ENCODE measurements at regions not wholly inside any gene's neighbourhood (a gene's known extent, or its start where the extent isn't known, plus 50 kb on each side); places are given as distances from the start of the nearest gene placed in this dataset.
A peak's percentile ranks its signal among the peaks of the same experiment; 100 is the strongest.

DNA sequence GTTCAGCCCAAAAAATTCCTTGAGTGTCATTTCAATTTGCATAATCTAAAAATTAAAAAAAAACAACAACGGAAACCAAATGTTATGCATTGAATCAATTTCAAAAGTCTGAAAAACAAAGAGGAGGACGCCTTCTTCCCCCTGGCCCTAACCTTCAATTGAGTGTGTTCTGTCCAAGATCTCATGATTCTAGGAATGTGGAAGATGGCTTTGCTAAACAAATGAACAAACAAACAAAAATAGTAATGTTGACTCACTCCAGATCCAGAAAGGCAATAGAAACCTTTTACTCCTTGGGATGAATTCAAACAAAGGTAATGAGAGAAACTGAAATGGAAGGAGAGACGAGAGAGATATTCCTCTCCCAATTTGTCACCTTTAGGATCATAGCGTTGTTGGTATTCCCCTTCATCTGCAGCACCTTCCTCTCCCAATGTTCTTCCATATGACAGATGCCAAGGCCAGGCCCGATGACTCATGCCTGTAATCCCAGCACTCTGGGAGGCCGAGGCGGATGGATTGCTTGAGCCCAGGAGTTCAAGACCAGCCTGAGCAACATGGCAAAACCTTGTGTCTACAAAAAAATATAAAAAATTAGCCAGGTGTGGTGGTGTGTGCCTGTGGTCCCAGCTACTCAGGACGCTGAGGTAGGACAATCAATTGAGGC, 109.2 kb upstream of the ADGRF1 start:
- no peak for DNase-seq (ENCODE audit: low spot score)

DNA sequence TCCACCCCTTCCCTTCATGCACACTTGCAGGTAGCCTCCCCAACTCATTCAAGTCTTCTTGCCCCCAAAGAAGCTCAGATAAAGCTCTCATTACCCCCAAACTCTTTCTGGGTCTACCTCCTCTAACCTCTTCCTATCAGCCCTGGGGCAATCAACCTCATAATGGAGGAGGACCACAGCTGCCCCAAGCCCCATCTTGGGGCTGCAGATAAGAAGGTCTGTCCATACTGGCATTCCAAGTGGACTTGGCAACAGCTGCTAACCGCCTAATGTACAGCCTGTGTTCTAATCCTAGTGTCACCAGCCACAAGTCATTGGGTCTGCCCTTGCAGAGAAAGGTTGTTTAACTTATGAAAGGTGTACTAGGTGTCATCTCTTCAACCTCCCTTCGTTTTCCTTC, 107.4 kb upstream of the ADGRF1 start:
- DNase-seq (ENCODE audit: low spot score), result no peak

DNA sequence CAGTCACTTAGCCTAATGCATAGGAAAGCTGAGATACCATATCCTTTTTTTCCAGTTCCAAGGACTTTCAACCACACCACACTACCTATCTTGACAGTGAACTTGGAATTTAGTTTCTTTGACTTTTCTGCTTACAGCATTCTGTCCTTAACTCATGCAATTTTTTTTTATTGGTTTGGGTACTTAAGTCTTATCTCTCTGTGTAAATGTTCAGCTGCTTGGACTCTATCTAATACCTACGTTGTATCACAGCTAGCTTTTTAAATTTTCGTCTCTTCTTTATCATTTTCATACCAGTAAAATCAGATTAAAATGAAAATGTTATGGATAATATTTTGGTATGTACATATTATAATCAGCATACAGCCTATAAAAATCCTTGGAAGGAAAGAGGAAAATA, 106.9 kb upstream of the ADGRF1 start:
- no peak for DNase-seq (ENCODE audit: low spot score)

DNA sequence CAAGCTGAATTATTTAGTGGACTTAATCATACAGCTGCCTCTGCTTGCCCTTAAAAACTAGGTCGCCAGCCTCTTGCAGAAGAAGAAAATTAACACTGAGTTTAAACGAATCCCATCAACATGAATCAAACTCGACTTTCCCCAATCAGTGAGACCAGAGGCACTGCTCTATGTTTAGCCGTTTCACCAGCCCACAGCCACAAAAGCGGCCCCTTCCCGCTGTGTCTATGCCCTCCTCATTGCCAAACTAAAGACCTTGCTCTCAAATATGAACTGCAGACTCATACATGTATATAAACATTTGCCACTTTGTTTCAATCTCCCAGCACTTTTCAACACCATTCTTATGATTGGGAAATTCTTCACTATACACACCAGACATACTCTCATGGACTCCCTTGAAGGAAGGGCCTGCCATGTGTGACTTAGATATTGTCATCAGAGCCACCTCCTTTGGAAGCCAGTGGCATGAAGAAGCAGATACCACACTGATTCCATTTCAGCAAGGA, 105.8 kb upstream of the ADGRF1 start:
- no peak for DNase-seq (ENCODE audit: low spot score)

DNA sequence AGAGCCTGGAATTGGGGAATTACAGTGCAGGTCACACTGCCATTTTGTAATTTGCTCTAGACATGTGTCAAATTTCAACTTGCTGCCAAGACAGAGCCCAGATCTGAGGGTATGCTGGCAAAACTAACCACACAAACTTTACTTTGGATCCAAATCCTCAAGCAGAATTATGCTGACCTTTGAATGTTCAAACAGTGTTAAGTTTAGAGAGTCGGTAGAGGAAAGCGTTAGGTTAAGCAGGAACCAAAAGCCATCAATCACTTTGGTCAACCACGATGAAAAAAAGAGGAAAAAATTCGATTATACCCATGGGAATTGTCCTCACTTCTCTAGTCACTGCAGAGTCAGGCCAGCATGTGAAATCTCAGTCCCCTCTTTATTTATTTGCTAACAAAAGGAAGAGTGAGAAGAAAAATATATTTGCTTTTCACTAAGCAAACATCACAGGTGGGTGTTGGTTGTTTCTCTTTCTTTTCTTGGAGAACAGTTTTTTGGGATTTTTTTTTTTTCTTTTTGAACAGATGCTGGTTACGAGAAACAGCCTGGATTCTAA, 105.1 kb upstream of the ADGRF1 start:
- DNase-seq (ENCODE audit: low spot score), result no peak

DNA sequence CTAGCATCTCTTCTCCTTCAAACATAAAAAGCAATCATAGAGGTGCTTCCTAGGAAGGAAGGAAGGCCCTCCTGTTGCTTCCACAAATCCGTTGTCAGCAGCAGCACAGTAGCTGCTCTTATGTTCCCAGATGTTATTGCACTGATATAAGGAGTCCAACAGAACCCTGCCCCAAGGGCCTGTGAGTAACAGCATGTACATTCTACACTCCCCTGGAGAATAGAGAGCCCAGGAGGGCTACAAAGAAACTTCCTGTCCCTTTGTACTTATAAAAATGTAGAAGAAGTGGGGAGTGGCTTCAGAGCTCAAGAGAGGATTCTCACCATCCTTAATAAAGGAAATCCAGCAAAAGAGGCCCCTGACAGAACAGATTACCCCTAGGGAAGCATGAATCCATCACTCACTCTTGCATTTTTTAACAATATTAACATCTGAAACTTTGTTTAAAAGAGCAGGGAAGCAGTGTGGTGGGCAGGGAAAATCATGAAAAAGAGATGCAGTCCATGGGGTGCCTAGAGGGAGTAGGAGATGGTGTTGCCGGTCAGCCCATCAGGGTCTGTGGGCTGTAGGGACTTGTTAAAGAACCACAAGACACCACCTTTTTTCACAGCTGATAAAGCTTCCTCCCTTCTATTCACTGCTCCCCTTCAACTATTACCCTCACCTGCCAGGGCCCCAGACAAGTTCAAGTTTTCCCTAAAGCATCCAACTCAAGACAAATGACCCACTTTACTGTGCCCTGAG, 104.5 kb upstream of the ADGRF1 start:
- DNase-seq (ENCODE audit: low spot score), result no peak

DNA sequence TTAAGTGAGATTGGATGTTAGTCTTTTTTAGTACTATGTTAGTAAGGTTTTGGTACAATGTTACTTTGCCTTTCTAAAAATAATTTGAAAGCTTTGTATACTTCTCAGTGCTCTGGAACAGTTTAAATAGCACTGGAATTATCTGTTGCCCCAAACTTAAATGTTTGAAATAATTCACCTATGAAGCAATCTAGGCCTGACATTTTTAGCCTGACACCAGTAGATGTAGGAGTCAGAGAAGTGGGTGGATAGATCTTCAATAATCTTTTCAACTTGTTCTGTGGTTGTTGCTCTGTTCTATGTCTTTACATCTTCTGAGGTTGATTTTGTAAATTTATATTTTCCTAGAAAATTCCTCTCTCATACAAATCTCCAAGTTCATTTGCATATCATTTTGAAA, 103.1 kb upstream of the ADGRF1 start:
- no peak for DNase-seq (ENCODE audit: low spot score)

DNA sequence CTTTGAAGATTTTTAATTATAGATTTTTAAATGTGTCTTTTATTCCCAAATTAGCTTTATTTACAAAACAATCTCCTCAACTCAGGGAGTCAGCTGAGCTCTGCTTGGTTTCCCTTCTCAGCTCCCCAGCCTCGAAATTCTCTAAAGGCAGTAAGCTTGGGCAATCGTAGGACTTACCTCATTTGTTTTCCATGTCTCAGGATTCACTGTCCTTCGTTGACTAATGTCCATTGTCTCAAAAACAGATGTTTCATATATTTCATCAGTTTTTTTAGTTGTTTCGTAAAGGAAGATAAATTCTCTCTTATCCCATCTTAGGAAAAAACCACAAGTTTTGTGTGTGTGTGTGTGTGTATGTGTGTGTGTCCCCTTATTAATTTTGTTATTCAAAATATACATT, 102.2 kb upstream of the ADGRF1 start:
- DNase-seq (ENCODE audit: low spot score), result no peak

DNA sequence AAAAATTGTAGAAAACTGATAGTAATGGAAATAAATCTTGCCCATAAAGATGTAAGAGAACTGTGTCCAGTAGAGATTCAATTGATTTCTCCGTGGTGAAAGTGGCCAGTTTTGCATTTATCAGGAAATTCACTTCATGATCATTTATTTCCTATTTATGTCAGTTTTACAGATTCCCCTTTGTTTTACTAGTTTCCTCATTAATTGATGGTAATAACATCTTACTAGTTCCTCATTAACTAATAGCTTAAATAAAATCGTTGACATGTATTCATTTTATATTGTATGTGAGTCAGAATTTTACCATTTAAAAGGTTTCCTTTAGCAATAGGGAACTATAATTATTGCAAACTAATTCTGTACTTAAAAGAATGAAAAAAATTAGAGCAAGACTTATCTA, 99.8 kb upstream of the ADGRF1 start:
- no peak for DNase-seq (ENCODE audit: low spot score)

DNA sequence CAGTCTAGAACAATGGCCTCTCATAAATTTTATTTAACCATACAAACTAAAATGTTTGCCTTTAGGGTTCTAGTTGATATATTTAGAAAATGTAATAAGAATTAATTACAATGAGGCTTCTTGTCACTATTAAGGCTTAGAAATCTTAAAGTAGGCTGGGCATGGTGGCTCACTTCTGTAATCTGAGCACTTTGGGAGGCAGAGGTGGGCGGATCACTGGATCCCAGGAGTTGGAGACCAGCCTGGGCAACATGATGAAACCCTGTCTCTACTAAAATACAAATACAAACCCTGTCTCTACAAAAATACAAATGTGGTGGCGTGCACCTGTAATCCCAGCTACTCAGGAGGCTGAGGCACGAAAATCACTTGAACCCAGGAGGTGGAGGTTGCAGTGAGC, 99.0 kb upstream of the ADGRF1 start:
- no peak for DNase-seq (ENCODE audit: low spot score)

DNA sequence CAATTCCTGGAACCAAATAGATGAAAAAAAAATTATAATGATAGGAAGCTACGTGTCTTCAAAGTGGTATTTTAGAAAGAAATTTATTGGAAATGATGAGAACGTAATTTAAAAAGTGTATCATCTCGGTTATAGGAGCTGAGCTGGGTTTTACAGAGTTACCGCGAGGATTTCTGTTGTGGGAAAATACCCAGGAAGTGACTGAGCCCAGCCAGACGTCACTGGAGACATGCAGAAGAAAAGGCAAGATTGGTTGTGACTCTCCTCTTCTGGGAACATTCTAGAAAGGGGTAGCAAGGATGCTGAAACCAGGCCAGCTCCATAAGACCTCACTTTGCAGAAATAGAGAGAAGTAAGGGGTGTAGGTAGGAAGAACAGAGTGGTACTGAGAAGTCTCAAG, 95.9 kb upstream of the ADGRF1 start:
- no peak for DNase-seq (ENCODE audit: low spot score)

DNA sequence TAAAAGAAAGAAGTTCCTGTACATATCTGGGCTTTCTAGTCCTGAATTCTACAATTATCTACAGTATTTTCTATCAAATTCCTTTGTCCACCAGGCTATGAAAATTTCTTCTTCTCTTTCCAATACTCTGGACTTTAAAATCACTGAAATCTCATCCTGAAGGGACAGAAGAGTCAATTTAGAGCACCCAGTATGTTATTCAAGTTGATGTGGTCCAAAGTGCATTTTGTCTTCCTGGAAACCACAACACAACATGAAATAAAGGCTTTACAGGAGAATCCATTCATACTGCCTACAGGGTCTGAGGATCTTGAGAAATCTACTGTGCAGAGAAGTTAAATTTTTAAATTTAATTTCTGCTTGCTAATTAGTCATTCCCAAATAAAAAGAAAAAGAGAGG, 94.9 kb upstream of the ADGRF1 start:
- DNase-seq (ENCODE audit: low spot score), result no peak

DNA sequence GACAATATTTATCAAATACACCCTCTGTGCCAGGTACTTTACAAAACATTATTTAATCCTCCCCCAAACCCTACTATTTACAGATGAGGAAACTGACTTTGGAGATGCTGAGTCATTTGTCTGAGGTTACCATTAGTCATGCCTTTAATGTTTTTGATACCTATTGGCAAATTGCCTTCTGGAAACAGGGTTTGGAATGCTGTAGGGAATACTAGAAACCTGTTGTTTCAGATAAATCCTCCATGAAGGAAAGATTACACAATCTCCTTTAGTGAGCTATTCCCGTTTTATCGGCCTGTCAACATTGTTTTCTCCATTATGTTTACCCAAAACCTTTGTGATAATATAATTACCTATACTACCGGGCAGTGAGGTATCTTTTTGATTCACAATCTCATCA, 93.6 kb upstream of the ADGRF1 start:
- DNase-seq (ENCODE audit: low spot score), result peak; percentile 83

DNA sequence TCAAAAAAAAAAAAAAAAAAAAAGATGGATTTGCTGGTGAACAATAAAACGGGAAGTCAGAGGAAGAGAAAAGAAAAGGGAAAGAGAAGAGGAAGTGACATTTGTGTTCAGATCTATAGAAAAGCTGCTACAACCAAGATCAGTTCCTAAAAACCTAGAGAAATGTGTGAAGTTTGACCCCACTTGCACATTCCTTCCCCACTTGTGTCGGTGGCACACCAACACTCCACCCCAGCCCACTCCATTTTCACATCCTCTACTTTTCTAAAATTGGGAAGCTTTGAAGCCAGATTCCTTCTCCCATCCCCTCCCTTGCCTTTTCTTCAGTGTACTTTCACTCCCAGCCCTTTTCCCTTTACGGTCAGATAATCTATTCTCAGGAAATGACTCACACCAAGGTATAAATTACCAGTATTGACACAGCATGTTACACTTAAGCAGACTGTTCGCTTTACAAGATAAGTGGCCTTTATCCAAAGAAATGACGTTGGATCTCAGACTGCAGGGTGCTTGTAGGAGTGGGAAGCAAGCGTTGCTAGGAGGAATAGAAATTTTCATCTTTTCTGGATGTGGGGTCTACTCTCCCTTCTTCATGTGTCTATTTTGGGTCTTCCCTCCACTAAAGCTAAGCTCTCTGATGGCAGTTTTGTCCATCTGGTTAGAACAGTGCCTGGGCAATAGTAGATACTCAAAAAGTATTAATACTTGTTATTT, 92.5 kb upstream of the ADGRF1 start:
- peak; percentile 75 for DNase-seq (ENCODE audit: low spot score)

DNA sequence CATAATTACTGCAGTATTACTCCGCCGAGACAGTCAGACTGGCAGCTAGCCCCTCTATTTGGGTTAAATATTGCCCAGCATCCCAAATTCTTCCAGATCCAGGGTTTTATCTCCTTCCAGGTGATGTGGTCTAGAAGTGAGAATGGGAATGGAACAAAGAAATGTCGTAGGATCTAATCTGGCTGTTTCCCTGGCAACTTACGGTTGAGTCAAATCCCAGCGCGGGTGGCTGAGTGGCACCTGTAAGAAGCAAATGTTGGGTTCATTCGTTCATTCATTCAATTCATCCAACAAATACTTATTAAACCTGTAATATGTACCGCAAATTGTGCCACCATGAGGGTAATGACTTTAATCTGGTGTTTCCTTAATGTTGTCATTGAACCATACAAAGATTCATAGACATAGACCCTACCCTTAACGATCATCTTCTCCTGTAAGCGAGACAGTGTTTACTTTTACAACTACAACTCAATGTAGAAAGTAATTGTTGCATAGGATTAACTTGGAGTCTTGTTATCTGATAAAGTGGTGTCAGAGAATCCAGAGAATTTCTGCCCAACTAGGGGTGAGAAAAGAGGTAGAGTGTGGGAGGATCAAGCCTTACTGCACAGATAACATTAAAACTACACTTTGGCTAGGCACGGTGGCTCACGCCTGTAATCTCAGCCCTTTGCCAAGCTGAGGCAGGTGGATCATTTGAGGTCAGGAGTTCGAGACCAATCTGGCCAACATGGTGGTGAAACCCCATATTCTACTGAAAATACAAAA, 91.3 kb upstream of the ADGRF1 start:
- DNase-seq (ENCODE audit: low spot score), result no peak

DNA sequence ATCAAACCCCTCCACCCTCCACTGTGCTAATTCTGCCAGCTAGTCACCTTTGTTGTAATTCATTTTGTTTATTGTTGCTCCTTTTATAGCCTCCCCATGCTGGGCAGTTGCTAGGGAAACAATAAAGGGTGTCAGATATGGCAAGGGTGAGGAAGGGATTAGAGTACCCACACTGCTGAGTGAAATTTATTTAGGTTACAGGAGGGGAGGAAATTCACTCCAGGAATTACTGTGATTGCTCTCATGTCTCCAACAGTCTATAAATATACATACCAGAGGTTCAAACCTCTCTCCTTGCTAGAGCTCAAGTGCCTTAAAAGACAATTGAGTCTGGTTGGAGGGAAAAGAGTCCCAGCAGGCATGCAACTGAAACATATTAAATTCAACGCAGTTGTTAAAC, 90.6 kb upstream of the ADGRF1 start:
- no peak for DNase-seq (ENCODE audit: low spot score)

DNA sequence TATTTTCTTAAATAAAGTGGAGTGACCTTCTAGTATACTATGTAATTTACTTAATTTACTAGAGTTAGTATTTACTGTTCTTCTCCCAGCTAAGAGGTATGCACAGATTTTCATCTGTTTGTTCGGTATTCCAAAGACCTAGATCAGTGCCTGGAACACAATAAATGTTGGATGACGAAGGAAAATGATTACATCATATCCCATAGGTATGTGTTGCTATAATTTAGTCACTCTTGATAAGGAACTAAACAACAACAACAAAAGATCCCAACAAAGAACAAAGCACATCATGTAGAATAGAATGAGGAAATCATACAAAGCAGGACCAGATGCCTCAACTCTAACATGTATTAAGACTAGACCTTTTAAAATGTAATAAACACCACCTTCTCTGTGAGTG, 89.6 kb upstream of the ADGRF1 start:
- DNase-seq (ENCODE audit: low spot score), result no peak

DNA sequence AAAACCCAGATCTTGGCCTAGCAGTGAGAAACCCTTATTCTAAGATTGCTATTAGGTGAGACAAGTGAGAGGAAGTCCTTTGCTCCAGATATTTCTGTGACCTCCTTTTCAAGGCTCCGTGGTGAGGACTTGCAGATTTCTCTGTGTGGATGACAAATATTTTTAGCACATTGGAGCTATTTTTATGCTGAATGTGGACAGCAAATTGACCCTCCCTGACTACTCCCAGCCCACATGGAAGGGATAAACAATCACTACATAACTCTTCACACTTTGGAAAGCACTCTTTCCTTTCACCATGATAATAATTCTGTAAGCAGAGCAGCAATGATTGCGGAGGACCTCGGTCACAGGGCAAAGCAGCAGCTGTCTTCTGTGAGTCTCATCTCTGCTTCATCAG, 88.0 kb upstream of the ADGRF1 start:
- DNase-seq (ENCODE audit: low spot score), result no peak

DNA sequence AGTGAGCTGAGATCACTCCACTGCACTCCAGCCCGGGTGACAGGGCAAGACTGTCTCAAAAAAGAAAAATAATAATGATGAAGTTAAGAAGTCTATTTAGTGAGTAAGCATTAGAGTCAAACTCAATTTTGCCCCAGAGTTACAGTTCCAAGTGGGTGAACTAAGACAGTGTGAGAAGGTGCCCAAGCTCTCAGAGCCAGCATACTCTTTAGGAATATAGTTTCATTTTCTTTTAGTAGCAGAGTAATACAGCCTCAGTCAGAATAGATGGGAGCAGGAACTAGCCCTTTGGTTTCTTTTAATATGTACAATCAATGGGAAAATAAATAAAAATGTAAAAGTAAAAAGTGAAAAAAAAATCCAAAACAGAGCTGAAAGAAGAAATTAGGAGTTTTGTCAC, 87.0 kb upstream of the ADGRF1 start:
- DNase-seq (ENCODE audit: low spot score), result no peak

DNA sequence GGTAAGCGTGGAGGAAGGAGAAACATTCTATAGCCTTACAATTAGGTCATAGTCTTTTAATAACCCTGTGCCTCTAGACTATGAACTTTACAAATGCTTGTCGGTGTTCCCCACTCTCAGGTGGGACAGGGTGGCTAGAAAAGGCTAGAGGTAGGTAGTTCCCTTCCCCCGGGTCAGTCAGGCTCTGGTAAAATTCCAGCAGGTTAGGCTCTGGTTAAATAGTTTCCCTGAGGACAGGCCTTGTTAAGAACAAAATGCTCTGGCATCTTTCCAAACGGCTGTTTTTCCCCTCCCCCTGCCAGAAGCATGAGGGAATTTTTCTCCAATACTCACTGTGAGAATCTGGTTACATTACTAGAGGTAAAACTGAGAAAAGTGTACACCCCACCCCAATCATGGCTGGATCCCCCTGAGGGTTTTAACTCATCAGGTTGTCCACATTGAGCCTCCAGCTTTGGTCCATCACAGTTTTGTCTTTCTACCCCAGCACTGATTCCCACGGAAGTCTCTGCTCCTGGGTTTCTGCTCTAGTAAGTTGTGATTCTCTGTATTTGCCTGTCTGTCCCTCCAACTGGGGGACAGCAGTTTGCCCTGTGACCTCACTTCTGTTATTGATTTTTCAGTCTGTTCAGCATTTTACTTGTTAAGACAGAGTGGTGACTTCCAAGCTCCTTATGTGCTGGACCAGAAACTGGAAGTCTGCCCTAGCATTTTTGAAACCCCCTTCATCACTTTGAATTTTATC, 84.7 kb upstream of the ADGRF1 start:
- no peak for DNase-seq (ENCODE audit: low spot score)

DNA sequence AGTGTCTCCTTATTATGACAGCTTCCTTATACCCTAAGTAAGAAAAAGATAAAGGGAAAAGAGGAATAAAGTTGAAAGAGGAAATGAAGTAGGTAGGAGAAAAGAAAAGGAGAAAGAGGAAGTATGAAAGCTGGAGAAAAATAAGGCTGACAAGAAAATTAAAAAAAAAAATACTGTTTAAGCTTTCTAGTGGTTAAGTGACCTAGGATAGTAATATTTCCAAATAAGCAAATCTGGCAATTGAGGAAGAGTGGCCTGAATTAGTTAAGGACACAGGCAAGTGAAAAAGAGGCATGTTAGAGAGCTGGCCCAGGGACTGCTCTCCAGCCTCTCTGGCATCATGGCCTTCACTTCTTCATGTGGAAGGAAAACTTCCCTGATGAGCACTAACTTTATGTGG, 76.5 kb upstream of the ADGRF1 start:
- DNase-seq (ENCODE audit: low spot score), result no peak
